ENCODE measurements at regions not wholly inside any gene's neighbourhood (a gene's known extent, or its start where the extent isn't known, plus 50 kb on each side); places are given as distances from the start of the nearest gene placed in this dataset.

GRCh38 chr3:118480101-118480860, 554.4 kb downstream of the IGSF11 start:
- no peak for DNase-seq (ENCODE audit: low read depth in 1 of 2, low spot score in 2 of 2)
- Histone ChIP-seq H3K9me3 (replicated peaks) (no peaks in the 10 kb centered on the region), H3K4me1 (replicated peaks) (peaks cover 26% of the 10 kb centered on the region), H3K4me3 (no peak overlapping the region), H3K27ac (no peak overlapping the region), H3K36me3 (no peaks in the 10 kb centered on the region), H3K27me3 (replicated peaks) (no peaks in the 10 kb centered on the region)

DNA sequence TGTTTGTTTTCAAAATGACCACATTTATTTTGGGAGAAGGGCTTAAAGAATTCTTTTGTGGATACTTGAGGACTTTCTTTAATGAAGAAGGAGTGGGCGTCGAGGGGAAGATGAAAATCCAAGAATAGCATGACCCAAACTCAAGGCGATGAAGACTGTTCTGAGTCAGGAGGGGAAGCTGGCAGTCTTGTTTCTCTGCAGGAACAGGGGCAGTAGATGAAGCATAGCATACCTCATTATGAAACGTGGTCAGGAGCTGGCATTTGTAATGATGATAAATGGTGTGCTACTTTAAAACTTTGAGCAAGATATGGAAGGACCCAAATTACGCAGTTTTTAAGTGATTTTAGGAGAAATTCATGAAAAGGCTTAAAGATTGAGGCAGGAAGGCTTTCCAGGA, 549.0 kb downstream of the IGSF11 start:
- no peaks in the 10 kb centered on the region for H3K9me3 ChIP-seq (replicated peaks)
- no peaks in the 10 kb centered on the region for H3K36me3 ChIP-seq

GRCh38 chr3:118487734-118488133, 546.9 kb downstream of the IGSF11 start:
- Histone ChIP-seq H3K36me3 (no peaks in the 10 kb centered on the region), H3K4me1 (replicated peaks) (peaks cover 15% of the 10 kb centered on the region), H3K9me3 (replicated peaks) (no peaks in the 10 kb centered on the region)

More for the DNA sequence above, 549.0 kb downstream of the IGSF11 start:
- Histone ChIP-seq H3K4me3 (no peak overlapping the region), H3K27me3 (replicated peaks) (no peaks in the 10 kb centered on the region), H3K4me1 (replicated peaks) (peaks cover 15% of the 10 kb centered on the region), H3K27ac (no peak overlapping the region)
- DNase-seq (ENCODE audit: low read depth in 1 of 2, low spot score in 2 of 2): no peak

DNA sequence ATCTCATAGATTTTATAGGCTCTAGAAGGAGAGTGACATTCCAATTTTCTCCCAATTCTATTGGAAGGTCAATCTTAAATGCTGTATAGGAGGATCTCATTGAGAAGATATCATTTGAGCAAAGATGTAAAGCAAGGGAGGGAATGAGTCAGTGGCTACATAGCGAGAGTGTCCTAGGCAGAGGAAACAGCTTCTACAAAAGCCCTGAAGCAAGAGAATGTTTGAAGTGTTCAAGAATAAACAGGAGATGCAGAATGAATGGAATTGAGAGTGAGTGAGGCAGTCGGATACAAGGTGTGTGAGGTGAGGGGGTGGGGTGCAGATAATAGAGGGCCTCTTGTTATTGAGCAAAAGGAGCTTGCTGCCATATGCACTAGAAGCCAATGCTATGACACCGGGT, 545.9 kb downstream of the IGSF11 start:
- Histone ChIP-seq H3K9me3 (replicated peaks) (no peaks in the 10 kb centered on the region), H3K36me3 (no peaks in the 10 kb centered on the region), H3K4me1 (replicated peaks) (peaks cover 15% of the 10 kb centered on the region), H3K27ac (no peak overlapping the region), H3K4me3 (no peak overlapping the region), H3K27me3 (replicated peaks) (no peaks in the 10 kb centered on the region)
- DNase-seq (ENCODE audit: low read depth in 1 of 2, low spot score in 2 of 2): no peak

More at GRCh38 chr3:118487734-118488133, 546.9 kb downstream of the IGSF11 start:
- no peaks in the 10 kb centered on the region for H3K27me3 ChIP-seq (replicated peaks)
- no peak for DNase-seq (ENCODE audit: low read depth in 1 of 2, low spot score in 2 of 2)
- no peak overlapping the region for H3K4me3 ChIP-seq
- no peak overlapping the region for H3K27ac ChIP-seq

DNA sequence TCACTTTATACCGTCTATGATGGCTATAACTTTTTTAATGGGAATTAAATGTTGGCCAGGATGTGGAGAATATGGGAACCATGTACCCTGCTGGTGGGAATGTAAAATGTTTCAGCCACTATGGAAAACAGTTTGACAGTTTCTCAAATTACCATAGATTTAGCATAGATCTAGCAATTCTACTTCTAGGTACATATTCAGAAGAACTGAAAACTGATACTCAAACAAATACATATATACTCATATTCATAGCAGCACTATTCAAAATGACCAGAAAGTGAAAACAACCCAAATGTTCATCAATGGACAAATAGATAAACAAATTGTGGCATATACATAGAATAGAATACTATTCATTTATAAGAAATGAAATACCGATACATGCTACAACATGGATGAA, 539.4 kb downstream of the IGSF11 start:
- Histone ChIP-seq H3K4me1 (replicated peaks) (no peaks in the 10 kb centered on the region), H3K9me3 (replicated peaks) (no peaks in the 10 kb centered on the region), H3K36me3 (no peaks in the 10 kb centered on the region), H3K27ac (no peak overlapping the region), H3K4me3 (no peak overlapping the region), H3K27me3 (replicated peaks) (no peaks in the 10 kb centered on the region)
- DNase-seq (ENCODE audit: low read depth in 1 of 2, low spot score in 2 of 2): no peak

DNA sequence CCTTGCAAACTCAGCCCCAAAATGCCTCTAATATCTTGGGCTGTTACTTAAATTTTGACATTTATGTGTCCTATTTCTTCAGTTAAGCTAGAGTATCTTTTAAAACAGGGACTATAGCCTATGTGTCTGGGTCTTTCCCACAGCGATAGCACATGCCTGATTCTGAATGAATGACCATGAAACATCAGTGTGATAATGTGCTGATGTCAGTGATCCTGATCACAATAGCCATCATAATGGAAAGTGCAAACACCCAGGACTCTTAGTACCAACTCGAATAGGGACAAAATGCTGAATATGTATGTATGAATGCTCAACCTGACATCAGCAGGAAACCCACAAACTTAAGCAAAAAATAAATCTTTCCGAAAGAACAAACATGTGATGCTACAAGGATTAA, 537.4 kb downstream of the IGSF11 start:
- Histone ChIP-seq H3K4me3 (no peak overlapping the region), H3K4me1 (replicated peaks) (peaks cover 6% of the 10 kb centered on the region; the same call in 1 of the 2 replicates), H3K9me3 (replicated peaks) (no peaks in the 10 kb centered on the region), H3K36me3 (no peaks in the 10 kb centered on the region), H3K27ac (no peak overlapping the region), H3K27me3 (replicated peaks) (no peaks in the 10 kb centered on the region)
- DNase-seq (ENCODE audit: low read depth in 1 of 2, low spot score in 2 of 2): no peak

- H3K4me1 ChIP-seq (replicated peaks): peaks cover 14% of the 10 kb centered on the region
- no peak overlapping the region for H3K4me3 ChIP-seq
- H3K27ac ChIP-seq: no peak overlapping the region
- DNase-seq (ENCODE audit: low read depth in 1 of 2, low spot score in 2 of 2): peak; percentile 28 to 44
- no peaks in the 10 kb centered on the region for H3K36me3 ChIP-seq
- H3K9me3 ChIP-seq (replicated peaks): no peaks in the 10 kb centered on the region
- H3K27me3 ChIP-seq (replicated peaks): no peaks in the 10 kb centered on the region
These were observed 533.5 kb downstream of the IGSF11 start for GRCh38 chr3:118501152-118501551.

DNA sequence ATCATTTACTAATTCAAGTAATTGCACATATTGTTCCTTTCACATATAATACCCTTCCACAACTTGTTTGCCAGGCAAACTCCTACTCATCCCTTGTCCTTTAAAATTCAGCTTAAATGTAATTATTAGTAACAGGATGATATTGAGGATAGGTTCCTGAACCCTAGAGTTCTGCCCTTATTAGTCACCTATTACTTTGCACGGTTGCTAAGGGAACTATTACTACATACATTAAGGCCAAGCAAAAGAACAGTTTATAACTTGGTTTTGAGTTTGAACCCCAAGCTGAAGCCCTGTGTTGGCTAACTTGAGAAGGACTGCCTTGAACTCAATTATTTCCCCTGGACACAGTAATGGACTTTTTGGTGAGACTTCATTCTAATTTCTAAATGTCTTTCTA, 529.7 kb downstream of the IGSF11 start:
- no peak overlapping the region for H3K4me3 ChIP-seq
- H3K27ac ChIP-seq: no peak overlapping the region
- no peaks in the 10 kb centered on the region for H3K36me3 ChIP-seq
- no peak for DNase-seq (ENCODE audit: low read depth in 1 of 2, low spot score in 2 of 2)
- H3K9me3 ChIP-seq (replicated peaks): no peaks in the 10 kb centered on the region
- peaks cover 17% of the 10 kb centered on the region for H3K4me1 ChIP-seq (replicated peaks)
- no peaks in the 10 kb centered on the region for H3K27me3 ChIP-seq (replicated peaks)

DNA sequence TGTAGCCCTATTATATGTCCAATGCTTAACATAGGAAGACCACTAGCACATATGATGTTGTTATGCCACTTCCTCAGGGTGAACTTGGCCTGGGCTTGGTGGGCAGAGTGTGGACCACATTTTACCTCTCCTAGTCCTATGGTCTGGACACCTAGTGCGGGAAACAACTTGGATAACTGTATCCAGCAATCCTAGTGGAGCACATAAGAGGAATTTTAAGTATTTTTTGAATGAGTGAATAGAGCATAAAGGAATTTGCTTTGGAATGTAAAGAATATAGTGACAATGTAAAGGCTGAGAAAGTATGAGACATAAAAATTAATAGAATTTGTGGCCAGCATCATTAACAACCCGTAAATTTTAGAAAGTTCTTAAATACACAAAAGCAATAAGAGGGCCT, 528.9 kb downstream of the IGSF11 start:
- no peaks in the 10 kb centered on the region for H3K9me3 ChIP-seq (replicated peaks)
- no peak overlapping the region for H3K27ac ChIP-seq
- peaks cover 17% of the 10 kb centered on the region for H3K4me1 ChIP-seq (replicated peaks)
- peak in 1 of 2 experiments; percentile 9 for DNase-seq (ENCODE audit: low read depth in 1 of 2, low spot score in 2 of 2)
- no peaks in the 10 kb centered on the region for H3K36me3 ChIP-seq
- no peaks in the 10 kb centered on the region for H3K27me3 ChIP-seq (replicated peaks)
- no peak overlapping the region for H3K4me3 ChIP-seq

DNA sequence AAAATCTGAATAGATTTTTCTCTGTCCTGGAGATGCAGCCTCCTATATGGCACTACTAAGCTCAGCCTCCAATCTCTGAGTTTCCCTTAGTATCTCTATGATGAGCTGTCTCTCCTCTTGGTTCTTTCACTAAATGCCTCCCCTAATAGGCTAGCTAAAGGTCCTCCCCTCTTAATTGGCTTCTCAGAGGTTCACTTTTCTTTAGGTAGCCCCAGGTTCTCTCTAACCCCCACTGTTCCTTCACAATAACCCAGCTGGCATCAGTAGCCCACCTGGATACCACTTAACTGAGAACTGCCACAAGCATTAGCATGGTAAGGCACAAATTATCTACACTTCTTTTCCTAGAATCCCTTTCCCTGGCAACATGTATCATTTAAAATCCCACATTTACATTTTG, 523.2 kb downstream of the IGSF11 start:
- Histone ChIP-seq H3K4me3 (no peak overlapping the region), H3K27ac (no peak overlapping the region), H3K27me3 (replicated peaks) (no peaks in the 10 kb centered on the region), H3K36me3 (no peaks in the 10 kb centered on the region), H3K4me1 (replicated peaks) (peaks cover under 1% of the 10 kb centered on the region; the same call in 1 of the 2 replicates), H3K9me3 (replicated peaks) (no peaks in the 10 kb centered on the region)
- no peak for DNase-seq (ENCODE audit: low read depth in 1 of 2, low spot score in 2 of 2)

DNA sequence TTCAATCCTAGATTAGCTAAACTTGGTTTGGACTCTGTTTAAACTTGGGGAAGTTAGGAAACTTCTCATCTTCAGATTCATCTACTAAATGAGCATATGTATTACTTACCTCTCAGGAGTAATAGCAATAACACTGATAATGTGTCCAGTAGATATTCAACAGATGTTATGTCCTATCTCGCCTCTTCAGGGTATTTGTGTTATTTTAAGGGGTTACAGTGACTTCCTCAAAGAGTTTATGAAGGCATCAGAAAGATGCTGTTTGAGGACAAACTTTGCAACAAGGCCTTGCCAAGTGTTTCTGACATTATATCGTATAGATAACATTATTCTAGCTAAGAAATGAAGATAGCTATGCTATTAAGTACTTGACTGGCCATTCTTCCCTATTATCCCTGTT, 522.3 kb downstream of the IGSF11 start:
- DNase-seq (ENCODE audit: low read depth in 1 of 2, low spot score in 2 of 2): no peak
- H3K27me3 ChIP-seq (replicated peaks): no peaks in the 10 kb centered on the region
- H3K4me3 ChIP-seq: no peak overlapping the region
- H3K9me3 ChIP-seq (replicated peaks): no peaks in the 10 kb centered on the region
- no peak overlapping the region for H3K27ac ChIP-seq
- no peaks in the 10 kb centered on the region for H3K4me1 ChIP-seq (replicated peaks)
- no peaks in the 10 kb centered on the region for H3K36me3 ChIP-seq

DNA sequence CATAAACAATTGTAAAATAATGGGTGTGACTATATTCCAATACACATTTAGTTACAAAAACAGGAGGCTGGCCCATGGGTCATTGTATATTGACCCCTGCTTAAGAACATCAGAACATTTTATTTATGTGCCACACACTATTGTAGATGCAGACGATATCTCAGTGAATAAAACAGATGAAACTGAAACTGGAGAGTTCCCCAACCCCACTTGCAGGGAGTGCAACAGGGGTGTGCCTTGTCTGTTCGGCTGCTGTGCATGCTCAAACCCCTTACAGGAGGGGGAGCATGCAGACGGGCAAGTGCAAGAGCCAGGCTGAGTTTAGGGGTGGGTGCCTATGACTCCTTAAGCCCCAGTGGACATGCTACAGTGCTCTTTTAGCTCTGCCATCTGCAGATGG, 509.6 kb downstream of the IGSF11 start:
- Histone ChIP-seq H3K9me3 (replicated peaks) (no peaks in the 10 kb centered on the region), H3K4me1 (replicated peaks) (no peaks in the 10 kb centered on the region), H3K27ac (no peak overlapping the region), H3K27me3 (replicated peaks) (no peaks in the 10 kb centered on the region), H3K4me3 (no peak overlapping the region), H3K36me3 (no peaks in the 10 kb centered on the region)
- no peak for DNase-seq (ENCODE audit: low read depth in 1 of 2, low spot score in 2 of 2)

DNA sequence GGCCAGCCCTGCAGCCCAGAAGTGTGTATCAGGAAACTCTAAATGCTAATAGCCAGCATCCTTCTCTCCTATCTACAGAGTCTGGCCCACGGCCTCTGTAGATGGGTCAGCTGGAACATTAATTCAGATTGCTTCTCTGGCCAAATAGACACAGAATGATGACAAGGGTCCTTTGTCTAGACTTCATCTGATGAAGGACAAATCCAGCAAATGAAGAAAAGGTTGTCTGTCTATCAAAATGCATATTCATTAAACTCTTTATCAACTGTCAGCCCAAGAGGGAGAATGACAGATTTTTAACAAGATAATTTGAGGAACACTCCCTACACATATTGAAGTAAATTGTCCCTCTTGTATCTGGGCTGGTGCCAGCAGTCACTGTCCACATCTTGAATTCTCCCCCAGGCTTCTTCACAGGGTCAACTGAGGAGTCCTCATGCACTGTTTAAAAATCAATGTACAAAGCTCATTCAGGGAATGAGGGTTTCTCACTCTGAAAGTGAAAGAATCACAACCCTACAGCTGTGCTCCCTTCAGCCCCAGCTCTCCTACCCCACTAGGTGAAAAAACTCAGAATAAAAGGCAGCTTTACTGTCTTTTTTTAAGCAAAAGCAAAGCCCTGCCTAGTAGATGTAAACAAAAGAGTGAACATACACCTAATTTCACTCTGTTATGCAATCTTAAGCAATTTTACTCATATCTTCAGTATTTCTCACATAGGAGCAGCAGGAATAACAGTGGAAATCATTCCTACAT, 507.7 kb downstream of the IGSF11 start:
- Histone ChIP-seq H3K27ac (no peak overlapping the region), H3K9me3 (replicated peaks) (no peaks in the 10 kb centered on the region), H3K4me1 (replicated peaks) (no peaks in the 10 kb centered on the region), H3K4me3 (no peak overlapping the region), H3K27me3 (replicated peaks) (no peaks in the 10 kb centered on the region), H3K36me3 (no peaks in the 10 kb centered on the region)
- no peak for DNase-seq (ENCODE audit: low read depth in 1 of 2, low spot score in 2 of 2)

DNA sequence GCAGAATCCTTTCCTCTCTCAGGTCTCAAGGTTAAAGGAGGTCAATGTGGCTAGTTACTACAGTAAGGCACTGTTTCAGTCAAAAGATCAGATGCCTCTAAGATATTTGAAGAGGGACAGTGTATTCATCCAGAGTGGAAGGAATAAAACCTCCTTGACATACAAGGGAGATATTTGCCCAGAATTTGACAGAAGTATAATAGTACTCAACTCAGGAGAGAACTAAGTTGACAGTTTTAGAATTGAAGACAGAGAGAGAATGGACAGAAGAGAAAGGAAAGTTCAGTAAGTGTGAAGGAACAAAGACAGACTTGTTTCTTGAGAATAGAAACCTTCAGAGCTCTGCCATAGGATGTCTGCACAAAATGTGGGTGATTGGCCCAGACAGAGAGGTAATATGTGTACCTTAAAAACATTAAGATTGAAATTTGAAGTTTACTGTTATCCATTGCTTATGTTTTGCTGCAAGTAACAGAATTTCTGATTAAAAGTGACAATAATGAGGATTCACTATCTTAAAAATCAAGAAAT, 507.1 kb downstream of the IGSF11 start:
- Histone ChIP-seq H3K36me3 (no peaks in the 10 kb centered on the region), H3K4me1 (replicated peaks) (no peaks in the 10 kb centered on the region), H3K4me3 (no peak overlapping the region), H3K27me3 (replicated peaks) (no peaks in the 10 kb centered on the region), H3K27ac (no peak overlapping the region), H3K9me3 (replicated peaks) (no peaks in the 10 kb centered on the region)
- DNase-seq (ENCODE audit: low read depth in 1 of 2, low spot score in 2 of 2): no peak
